ENCODE measurements at regions not wholly inside any gene's neighbourhood (a gene's known extent, or its start where the extent isn't known, plus 50 kb on each side); places are given as distances from the start of the nearest gene placed in this dataset.
A peak's percentile ranks its signal among the peaks of the same experiment; 100 is the strongest.

GRCh38 chr10:92789067-92789466 lies 59.3 kb upstream of the EXOC6 start:
- TF ChIP-seq CTCF (IDR thresholded peaks at IDR 0.05; ENCODE audit: unreplicated experiment): no peak
- Mint-ChIP-seq H3K36me3 (ENCODE audit: low read depth, unreplicated experiment) (no peaks in the 10 kb centered on the region), H3K4me1 (ENCODE audit: unreplicated experiment) (peaks cover 26% of the 10 kb centered on the region), H3K4me3 (ENCODE audit: unreplicated experiment) (no peak overlapping the region), H3K27me3 (ENCODE audit: unreplicated experiment) (peaks cover 3% of the 10 kb centered on the region), H3K9me3 (ENCODE audit: unreplicated experiment) (no peaks in the 10 kb centered on the region), H3K27ac (ENCODE audit: unreplicated experiment) (no peak overlapping the region)
- DNase-seq (ENCODE audit: low spot score): no peak

- no peaks in the 10 kb centered on the region for H3K36me3 Mint-ChIP-seq (ENCODE audit: low read depth, unreplicated experiment)
- H3K27me3 Mint-ChIP-seq (ENCODE audit: unreplicated experiment): peaks cover 3% of the 10 kb centered on the region
- no peak for TF ChIP-seq CTCF (IDR thresholded peaks at IDR 0.05; ENCODE audit: unreplicated experiment)
- no peak overlapping the region for H3K4me3 Mint-ChIP-seq (ENCODE audit: unreplicated experiment)
- peaks cover 26% of the 10 kb centered on the region for H3K4me1 Mint-ChIP-seq (ENCODE audit: unreplicated experiment)
- H3K9me3 Mint-ChIP-seq (ENCODE audit: unreplicated experiment): no peaks in the 10 kb centered on the region
- DNase-seq (ENCODE audit: low spot score): no peak
- peak overlapping the region; percentile 36 for H3K27ac Mint-ChIP-seq (ENCODE audit: unreplicated experiment)
These were observed 58.5 kb upstream of the EXOC6 start for GRCh38 chr10:92789786-92790185.

- no peak for TF ChIP-seq CTCF (IDR thresholded peaks at IDR 0.05; ENCODE audit: unreplicated experiment)
These were observed 57.9 kb upstream of the EXOC6 start for GRCh38 chr10:92790440-92790839.

DNA sequence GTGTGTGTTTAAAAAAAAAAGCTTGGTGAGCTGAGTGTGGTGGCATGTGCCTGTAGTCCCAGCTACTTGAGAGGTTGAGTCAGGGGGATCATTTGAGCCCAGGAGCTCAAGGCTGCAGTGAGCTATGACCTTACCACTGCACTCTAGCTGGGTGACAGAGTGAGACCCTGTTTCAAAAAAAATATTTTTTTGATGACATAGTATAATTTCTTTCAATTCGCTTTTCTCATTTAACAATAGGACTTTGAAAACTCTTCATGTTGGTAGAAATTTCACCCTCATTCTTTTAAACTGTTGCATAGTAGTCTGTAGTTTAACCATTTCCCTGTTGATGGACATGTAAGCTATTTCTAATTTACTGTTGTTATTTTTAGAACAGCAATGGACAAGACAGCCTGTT lies 55.7 kb upstream of the EXOC6 start:
- no peak for TF ChIP-seq CTCF (IDR thresholded peaks at IDR 0.05; ENCODE audit: unreplicated experiment)

More at GRCh38 chr10:92790440-92790839, 57.9 kb upstream of the EXOC6 start:
- Mint-ChIP-seq H3K9me3 (ENCODE audit: unreplicated experiment) (no peaks in the 10 kb centered on the region), H3K4me1 (ENCODE audit: unreplicated experiment) (peaks cover 20% of the 10 kb centered on the region), H3K27me3 (ENCODE audit: unreplicated experiment) (peaks cover 3% of the 10 kb centered on the region), H3K27ac (ENCODE audit: unreplicated experiment) (no peak overlapping the region), H3K4me3 (ENCODE audit: unreplicated experiment) (no peak overlapping the region), H3K36me3 (ENCODE audit: low read depth, unreplicated experiment) (no peaks in the 10 kb centered on the region)
- no peak for DNase-seq (ENCODE audit: low spot score)

More for the DNA sequence above, 55.7 kb upstream of the EXOC6 start:
- Mint-ChIP-seq H3K27me3 (ENCODE audit: unreplicated experiment) (peaks cover under 1% of the 10 kb centered on the region), H3K4me3 (ENCODE audit: unreplicated experiment) (no peak overlapping the region), H3K27ac (ENCODE audit: unreplicated experiment) (no peak overlapping the region), H3K36me3 (ENCODE audit: low read depth, unreplicated experiment) (no peaks in the 10 kb centered on the region), H3K9me3 (ENCODE audit: unreplicated experiment) (no peaks in the 10 kb centered on the region), H3K4me1 (ENCODE audit: unreplicated experiment) (peaks cover 16% of the 10 kb centered on the region)
- no peak for DNase-seq (ENCODE audit: low spot score)
